A549 (cell line): ENCODE measurements at regions not wholly inside any gene's neighbourhood (a gene's known extent, or its start where the extent isn't known, plus 50 kb on each side); places are given as distances from the start of the nearest gene placed in this dataset.

ENCODE experiments used
- ATOH8 ChIP-seq: fragments of 250-450 bp; sonication (Bioruptor Pico); IDR thresholded peaks from 2 replicates; pipeline ENCODE4 v1.5.0; 2020; ENCODE audit warnings: low read depth, mild to moderate bottlenecking, moderate library complexity
- BHLHE40 ChIP-seq: IDR thresholded peaks from 2 replicates; pipeline ENCODE4 v1.6.1; 2012; ENCODE audit warnings: low read depth, low read length, inconsistent platforms
- FOSB ChIP-seq: fragments of 250-450 bp; sonication (Bioruptor Pico); IDR thresholded peaks from 2 replicates; pipeline ENCODE4 v1.5.0; 2020; ENCODE audit warnings: mild to moderate bottlenecking, moderate library complexity
- JUNB ChIP-seq: fragments of >200 bp; sonication (Bioruptor Twin); formaldehyde crosslinking; IDR thresholded peaks from 2 replicates; pipeline ENCODE4 v1.6.1; 2016
- NR3C1 ChIP-seq: fragments of >200 bp; sonication (Bioruptor Twin); formaldehyde crosslinking; IDR thresholded peaks from 3 replicates; pipeline ENCODE4 v1.6.1; 2017
- POLR2A ChIP-seq: IDR thresholded peaks from 2 replicates; pipeline ENCODE4 v1.6.1; 2012; ENCODE audit warnings: mild to moderate bottlenecking, low read length
- RFX5 ChIP-seq: fragments of 450-650 bp; IDR thresholded peaks from 2 replicates; pipeline ENCODE4 v1.7.1; 2014; ENCODE audit warnings: antibody characterized with exemption, mild to moderate bottlenecking, moderate library complexity
- RNF2 ChIP-seq: fragments of 200-600 bp; sonication (generic); IDR thresholded peaks from 2 replicates; pipeline ENCODE4 v1.6.1; 2016; ENCODE audit warnings: low read depth, mild to moderate bottlenecking, antibody characterized with exemption, moderate library complexity, borderline replicate concordance
- USF2 ChIP-seq: fragments of 450-650 bp; IDR thresholded peaks from 2 replicates; pipeline ENCODE4 v1.6.1; 2014; ENCODE audit warnings: antibody characterized with exemption
- TF ChIP-seq, protein P1 (sequence below): fragments of >200 bp; sonication (Bioruptor Twin); formaldehyde crosslinking; IDR thresholded peaks from 3 replicates; pipeline ENCODE4 v1.5.1; 2016
- TF ChIP-seq, protein P2 (sequence below): IDR thresholded peaks from 2 replicates; pipeline ENCODE4 v1.6.1; 2012
- TF ChIP-seq, protein P3 (sequence below): fragments of 200-600 bp; sonication (generic); IDR thresholded peaks from 2 replicates; pipeline ENCODE4 v1.6.1; 2016; ENCODE audit warnings: antibody characterized with exemption, mild to moderate bottlenecking, moderate library complexity

DNA sequence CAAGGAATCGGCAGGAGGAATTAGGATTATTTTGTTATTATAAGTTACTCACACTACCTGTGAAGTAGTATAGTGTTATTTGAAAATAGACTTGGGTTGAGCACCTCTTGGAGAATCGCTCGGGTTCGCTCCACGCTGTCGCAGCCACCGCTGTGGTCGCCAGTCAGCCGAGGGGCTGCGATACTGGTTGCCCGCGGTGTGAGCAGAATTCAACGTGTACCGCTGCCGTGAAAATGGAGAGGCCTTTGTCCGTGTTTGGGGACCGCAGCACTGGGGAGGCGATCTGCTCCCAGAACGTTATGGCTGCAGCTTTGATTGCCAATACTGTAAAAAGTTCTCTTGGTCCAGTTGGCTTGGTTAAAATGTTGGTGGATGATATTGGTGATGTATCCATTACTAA lies 117.2 kb downstream of the C7orf25 start:
- no peak for TF ChIP-seq USF2
- TF ChIP-seq, protein P1, sequence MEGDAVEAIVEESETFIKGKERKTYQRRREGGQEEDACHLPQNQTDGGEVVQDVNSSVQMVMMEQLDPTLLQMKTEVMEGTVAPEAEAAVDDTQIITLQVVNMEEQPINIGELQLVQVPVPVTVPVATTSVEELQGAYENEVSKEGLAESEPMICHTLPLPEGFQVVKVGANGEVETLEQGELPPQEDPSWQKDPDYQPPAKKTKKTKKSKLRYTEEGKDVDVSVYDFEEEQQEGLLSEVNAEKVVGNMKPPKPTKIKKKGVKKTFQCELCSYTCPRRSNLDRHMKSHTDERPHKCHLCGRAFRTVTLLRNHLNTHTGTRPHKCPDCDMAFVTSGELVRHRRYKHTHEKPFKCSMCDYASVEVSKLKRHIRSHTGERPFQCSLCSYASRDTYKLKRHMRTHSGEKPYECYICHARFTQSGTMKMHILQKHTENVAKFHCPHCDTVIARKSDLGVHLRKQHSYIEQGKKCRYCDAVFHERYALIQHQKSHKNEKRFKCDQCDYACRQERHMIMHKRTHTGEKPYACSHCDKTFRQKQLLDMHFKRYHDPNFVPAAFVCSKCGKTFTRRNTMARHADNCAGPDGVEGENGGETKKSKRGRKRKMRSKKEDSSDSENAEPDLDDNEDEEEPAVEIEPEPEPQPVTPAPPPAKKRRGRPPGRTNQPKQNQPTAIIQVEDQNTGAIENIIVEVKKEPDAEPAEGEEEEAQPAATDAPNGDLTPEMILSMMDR: no peak
- TF ChIP-seq, protein P2, sequence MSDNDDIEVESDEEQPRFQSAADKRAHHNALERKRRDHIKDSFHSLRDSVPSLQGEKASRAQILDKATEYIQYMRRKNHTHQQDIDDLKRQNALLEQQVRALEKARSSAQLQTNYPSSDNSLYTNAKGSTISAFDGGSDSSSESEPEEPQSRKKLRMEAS: no peak
- no peak for TF ChIP-seq RNF2
- TF ChIP-seq JUNB: no peak
- TF ChIP-seq BHLHE40: no peak
- TF ChIP-seq ATOH8 (CRISPR knock-in tag): no peak
- TF ChIP-seq POLR2A: no peak
- TF ChIP-seq, protein P3, sequence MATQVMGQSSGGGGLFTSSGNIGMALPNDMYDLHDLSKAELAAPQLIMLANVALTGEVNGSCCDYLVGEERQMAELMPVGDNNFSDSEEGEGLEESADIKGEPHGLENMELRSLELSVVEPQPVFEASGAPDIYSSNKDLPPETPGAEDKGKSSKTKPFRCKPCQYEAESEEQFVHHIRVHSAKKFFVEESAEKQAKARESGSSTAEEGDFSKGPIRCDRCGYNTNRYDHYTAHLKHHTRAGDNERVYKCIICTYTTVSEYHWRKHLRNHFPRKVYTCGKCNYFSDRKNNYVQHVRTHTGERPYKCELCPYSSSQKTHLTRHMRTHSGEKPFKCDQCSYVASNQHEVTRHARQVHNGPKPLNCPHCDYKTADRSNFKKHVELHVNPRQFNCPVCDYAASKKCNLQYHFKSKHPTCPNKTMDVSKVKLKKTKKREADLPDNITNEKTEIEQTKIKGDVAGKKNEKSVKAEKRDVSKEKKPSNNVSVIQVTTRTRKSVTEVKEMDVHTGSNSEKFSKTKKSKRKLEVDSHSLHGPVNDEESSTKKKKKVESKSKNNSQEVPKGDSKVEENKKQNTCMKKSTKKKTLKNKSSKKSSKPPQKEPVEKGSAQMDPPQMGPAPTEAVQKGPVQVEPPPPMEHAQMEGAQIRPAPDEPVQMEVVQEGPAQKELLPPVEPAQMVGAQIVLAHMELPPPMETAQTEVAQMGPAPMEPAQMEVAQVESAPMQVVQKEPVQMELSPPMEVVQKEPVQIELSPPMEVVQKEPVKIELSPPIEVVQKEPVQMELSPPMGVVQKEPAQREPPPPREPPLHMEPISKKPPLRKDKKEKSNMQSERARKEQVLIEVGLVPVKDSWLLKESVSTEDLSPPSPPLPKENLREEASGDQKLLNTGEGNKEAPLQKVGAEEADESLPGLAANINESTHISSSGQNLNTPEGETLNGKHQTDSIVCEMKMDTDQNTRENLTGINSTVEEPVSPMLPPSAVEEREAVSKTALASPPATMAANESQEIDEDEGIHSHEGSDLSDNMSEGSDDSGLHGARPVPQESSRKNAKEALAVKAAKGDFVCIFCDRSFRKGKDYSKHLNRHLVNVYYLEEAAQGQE: no peak
- no peak for TF ChIP-seq FOSB
- no peak for TF ChIP-seq RFX5
- no peak for TF ChIP-seq NR3C1
